HG03442 (cell line): ENCODE measurements at regions not wholly inside any gene's neighbourhood (a gene's known extent, or its start where the extent isn't known, plus 50 kb on each side); places are given as distances from the start of the nearest gene placed in this dataset.
"Not testable (repeated sequence)": the region's sequence is repeated elsewhere in the genome, so short reads cannot be mapped to it uniquely, and the experiment has no call there.

Experiments used
- ATAC-seq: cut with Tn5 transposase; IDR thresholded peaks from one replicate; pipeline ENCODE4 v1.9.1; 2021; ENCODE audit warnings: mild to moderate bottlenecking, moderate library complexity; ENCODE audit not compliant: unreplicated experiment

DNA sequence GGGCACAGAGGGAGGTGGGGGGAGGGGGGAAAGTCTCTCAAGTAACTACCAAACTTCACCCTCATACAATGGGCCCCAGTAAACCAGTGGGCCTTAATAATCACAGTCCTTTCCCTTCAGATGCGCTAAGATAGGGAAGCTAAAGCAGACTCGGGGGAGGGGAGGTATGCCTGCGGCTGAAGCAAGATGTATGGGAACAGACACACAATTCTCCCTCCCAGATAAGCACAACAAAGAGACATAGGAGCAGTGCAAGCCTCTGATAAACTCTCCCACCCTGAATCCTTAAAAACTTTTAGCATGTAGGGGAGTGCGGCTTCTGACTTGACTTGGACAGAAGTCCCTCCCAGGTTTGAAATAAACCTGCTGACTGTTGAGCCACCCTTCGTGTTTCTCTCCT lies 54.7 kb downstream of the PROP1 start:
- ATAC-seq = not testable (repeated sequence)

DNA sequence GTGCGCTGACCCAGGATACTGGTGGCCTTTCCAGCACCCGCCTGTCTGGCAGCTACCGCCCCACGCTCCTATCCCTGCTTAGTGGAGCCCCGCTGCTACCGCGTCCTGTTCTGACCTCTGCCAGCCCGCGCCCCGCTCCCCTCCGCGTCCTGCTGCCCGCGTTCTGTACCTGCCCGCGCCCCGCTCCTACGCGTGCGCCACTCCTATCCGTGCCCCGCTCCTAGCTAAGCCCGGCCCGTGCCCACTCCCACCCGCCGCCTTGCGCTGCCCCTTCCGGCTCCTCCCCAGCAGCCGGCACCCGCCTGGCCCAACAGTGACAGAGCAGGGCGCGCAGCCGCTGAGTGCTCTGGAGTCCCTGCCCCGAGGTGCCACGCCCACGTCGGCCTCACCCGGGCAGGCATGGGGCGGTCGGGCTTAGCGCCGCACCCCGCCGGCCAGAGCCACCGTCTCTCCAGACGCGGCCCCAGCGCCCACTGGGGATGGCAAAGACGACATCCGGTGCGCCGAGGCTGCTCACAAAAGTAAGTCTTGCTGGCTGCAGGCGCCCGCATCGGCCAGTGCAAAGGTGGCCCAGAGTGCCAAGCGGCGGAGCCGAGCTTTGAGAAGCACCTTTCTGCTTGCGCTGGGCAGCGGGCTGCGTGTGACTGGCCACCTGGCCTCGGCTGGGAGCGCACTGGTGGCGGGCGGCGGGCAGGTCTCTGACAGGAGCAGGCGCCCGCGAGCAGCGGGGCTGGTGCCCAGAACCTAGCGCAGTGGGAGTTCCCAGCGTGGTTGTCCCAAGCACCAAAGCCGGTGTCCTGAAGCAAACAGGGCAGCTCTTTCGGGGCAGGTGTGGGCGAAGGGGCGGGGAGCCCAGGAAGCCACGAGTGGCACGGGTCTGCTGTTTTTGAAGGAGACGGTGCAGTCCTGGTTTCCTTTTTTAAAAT lies 56.5 kb downstream of the PROP1 start:
- not testable (repeated sequence) for ATAC-seq

DNA sequence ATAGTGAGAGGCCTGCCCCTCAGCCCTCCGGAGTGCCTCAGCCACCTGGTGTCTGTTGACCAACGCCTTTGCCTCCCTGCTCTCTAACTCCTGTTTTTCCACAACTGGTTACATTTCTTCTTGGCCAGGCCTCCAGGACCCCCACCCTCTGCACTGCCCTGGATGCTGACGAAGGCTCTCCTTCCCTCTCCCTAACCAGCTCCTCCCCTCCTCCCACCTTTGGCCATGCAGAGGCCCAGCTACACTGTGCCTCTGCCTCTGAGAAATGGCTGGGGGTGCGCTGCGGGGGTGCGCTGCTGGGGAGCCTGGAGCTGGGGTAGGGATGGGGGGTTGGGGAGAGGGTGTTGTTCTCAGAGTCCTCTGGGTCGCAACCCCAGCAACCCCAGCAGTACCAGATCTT lies 57.3 kb downstream of the PROP1 start:
- ATAC-seq = not testable (repeated sequence)

DNA sequence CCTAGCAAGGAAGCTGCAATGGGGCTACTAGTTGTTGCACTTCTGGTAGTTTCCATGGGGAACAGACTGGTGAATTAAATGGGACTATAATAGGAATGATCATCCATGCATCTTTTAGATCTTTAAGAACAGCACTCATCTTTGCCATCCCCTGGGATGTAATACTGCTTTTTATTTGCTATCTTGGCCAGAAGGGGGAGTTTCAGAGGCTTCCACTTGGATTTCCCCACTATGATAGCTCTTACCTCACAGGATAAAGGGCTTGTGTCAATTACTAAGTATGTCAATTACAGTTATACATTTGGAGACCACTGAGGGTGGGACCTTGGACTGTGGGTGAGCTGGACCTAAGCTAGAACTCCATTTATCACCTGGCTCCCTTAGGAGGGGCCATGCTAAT lies 61.8 kb downstream of the PROP1 start:
- ATAC-seq = not testable (repeated sequence)

DNA sequence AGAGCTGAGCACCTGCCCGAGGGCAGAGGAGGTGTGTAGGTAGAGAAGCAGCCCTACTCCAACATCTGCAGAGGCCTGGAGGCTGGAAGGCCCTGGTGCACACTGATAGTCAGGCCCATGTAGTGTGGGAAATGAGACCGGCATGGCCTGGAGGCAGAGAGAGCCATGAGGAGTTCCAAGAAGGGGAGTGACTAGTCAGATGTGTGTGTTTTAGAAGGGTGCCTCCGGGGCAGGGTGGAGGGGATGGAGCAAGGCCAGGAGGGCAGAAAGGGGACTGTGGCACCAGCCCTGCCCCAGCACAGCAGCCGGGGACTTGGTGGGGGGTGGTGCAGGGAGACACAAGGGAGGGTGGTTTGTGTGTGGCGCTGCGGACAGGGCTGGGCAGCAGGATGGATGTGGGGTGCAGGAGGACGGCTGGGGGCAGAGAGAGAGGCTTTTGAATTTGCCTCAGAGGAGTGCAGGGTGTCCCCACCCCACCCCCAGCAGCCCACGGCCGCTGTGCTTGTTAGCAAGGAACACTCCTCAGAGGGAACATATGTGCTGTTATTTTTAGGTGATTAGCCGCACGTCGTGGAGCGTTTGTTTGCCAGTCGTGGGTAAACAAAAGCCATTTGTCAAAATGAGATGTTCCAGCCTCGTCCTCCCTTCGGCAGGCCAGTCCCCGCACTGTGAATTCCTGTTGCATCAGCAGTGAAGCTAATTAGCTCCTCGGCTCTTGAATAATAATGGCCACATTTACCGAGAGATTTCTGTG lies 65.6 kb downstream of the PROP1 start:
- ATAC-seq = not testable (repeated sequence)

DNA sequence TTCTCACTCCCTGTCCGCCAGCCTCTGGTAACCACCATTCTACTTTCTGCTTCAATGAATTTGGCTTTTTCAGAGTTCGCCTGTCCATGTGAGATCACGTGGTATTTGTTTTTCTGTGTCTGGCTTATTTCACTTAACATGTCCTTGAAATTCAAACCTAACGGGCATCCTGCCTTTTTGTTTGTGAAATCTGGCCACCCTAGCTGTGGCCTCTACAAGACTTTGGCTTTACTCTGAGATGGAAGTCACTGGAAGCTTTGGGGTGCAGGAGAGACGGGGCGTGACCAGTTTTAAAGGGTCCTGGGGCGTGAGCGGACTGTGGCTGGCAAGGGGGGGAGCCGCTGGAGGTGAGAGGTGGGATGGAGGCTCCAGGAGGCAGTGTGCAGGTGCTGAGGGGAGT lies 66.4 kb downstream of the PROP1 start:
- ATAC-seq = not testable (repeated sequence)

DNA sequence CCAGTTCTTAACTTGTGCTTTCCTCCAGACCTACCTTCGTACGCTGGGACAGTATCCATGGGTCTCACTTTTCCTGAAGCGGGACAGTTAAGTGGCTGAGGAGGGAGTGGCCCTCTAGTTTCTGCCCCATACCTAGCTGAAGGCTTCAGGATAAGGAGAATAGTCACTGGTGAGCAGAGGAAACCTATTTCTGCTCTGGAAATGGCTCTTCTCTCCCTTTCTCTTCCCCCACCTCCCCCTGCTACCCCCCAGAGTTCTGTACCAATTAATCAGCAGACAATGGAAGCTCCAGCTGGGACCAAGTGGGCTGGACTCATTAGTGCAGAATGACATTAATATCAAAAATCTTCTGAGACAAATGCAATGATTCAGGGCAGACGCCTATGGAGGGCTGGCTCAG lies 68.5 kb downstream of the PROP1 start:
- ATAC-seq = not testable (repeated sequence)

DNA sequence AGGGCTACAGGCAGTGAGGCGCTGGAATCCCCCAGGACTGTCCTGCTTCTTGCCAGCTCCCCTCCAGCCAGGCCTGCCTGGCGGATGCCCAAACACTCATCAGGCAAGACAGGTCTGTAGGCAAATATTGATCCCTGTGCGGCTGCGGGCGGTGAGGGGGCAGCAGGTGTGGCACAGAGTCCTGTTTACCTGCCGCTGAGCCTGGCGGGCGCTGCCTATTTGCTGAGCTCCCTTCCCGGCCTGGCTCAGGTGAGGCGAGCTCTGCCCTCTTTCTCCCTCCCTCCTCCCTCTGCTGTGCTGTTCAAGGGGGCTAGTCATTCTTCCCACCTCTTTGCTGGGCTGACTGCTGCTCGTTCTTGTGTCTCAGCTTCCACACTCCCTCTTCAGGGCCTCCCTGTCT lies 71.5 kb downstream of the PROP1 start:
- ATAC-seq = not testable (repeated sequence)

DNA sequence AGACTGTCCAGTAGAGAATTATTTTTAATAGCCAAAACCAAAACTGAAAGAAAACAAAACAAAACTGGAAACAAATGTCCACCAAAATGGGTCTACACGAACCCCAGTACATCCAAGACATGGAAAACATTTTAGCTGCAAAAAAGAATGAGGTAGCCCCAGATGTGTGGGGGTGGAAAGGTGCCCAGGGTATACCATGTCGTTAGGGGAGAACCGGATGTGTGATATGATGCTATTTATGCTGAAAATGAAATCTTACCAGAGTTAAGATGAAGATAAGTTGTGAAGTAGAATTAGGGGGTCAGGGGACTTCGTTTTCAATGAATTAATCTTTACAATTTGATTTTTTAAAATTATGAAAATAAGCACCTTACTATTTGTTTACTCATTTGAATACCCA lies 72.2 kb downstream of the PROP1 start:
- not testable (repeated sequence) for ATAC-seq

DNA sequence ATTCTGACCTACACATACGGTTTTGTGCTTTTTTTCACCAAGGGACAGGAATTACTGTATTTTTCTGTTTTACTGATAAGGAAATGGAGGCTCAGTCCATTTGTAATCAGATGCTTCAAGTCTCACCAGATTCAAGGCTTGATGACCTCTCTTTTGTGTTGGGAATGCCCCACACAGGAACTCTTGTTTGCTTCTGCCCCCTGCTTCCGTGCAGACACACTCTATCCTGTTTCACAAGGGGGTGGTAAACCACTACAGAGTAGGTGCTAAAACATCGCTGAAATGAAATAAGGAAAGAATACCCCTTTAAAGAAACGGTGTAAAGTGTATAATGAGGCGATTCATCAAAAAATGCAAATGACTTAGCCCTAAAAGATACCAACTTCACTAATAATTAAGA lies 72.9 kb downstream of the PROP1 start:
- ATAC-seq = not testable (repeated sequence)

DNA sequence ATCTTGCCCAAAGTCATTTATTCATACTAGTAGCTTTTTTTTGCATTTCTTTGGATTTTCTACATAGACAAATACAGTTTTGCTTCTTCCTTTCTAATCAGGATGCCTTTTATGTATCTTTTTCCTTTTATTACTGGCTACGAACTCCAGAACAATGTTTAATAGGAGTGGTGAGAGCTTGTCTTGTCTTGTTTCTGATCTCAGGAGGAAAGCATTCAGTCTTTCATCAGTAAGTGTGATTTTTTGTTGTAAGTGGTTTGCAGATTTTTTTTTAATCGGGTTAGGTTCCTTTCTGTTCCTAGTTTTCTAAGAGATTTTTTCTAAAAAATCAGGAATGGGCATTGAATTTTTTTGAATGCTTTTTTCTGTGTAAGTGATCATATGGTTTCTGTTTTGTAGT lies 86.8 kb downstream of the PROP1 start:
- not testable (repeated sequence) for ATAC-seq

DNA sequence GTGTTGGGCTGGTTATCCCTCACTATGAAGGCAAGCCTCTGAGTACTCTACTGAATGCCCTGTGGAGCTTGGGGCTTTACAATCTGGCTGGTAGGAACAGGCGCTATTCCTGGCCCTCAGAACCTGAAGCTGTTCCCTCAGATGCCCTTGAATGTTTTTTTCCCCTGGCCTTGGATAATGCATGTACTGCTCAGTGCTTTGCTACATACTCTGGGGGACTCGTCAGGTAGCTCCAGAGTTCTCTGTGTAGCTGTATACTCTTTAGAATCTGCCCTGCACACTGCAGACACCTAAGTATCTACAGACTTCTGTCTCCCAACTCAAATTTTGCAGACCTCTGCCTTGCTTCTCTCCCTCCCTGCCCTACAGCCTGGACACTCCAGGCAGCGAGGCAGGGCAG lies 93.2 kb downstream of the PROP1 start:
- ATAC-seq = not testable (repeated sequence)

DNA sequence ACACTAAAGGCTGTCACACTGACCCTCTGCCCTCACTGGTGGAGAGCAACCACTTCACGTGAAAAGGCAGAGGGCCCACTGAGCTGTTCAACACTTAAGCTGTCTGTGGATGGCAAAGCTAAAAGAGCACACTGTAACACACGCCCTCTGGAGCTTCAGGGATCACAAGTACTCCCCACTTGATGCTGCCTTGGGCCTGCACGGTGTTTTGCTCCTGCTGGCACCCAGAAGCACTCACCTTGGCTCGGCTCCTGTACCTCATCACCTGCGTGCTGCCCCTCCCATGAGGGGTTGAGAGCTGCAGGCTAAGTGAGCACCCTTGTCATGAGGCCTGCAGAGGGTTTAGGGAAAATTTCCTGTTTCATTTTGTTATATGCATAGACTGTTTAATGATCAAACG lies 96.0 kb downstream of the PROP1 start:
- not testable (repeated sequence) for ATAC-seq

DNA sequence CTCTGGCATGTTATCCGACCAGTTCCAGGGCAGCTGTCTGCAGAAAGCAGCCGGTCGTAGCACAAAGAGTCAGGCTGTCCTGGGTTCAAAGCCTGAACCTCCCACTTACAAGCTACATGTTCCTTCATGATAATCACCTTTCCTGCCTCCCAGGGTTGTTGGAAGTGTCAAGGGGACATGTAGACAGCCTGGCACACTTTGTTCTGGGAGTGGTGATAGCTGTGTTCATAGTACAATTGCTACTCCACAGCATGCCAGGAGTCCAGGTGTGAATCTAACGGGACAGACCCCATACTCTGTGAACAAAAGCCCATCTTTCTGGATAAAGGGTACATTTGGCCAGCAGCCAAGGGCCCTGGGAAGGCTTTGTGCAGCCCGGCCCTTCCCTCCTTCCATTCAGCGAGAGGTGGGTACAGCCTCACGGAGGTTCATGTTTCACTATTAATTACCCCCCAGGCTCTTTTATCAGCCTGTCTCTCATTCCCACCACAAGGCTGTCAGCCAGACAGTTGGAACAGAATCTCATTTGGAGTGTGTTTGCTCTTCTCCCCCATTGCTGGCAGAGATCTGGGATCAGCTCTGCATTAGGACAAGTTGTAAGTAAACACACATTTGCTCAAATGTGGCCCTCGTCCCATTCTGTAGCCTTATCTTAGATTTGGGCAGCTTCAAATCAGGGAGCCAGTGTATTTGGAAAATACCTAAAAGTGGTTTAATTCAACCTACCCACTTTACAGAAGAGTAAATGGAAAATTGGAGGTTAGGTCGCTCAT lies 101.2 kb downstream of the PROP1 start:
- ATAC-seq = not testable (repeated sequence)

DNA sequence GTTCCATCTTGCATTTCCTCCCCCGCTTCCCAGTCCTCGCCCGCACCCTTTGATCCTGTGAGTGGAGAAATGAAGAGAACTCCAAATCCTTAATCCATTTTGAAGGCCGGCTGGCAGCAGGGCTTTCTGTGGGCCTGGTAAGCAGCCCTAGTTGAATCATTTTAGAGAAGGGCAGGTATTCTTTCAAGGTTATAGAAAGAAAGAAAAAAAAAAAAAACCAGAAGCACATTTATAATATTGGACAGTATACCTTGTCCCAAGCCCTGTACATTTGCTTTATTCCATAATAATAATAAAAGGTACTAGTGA lies 103.7 kb downstream of the PROP1 start:
- not testable (repeated sequence) for ATAC-seq

DNA sequence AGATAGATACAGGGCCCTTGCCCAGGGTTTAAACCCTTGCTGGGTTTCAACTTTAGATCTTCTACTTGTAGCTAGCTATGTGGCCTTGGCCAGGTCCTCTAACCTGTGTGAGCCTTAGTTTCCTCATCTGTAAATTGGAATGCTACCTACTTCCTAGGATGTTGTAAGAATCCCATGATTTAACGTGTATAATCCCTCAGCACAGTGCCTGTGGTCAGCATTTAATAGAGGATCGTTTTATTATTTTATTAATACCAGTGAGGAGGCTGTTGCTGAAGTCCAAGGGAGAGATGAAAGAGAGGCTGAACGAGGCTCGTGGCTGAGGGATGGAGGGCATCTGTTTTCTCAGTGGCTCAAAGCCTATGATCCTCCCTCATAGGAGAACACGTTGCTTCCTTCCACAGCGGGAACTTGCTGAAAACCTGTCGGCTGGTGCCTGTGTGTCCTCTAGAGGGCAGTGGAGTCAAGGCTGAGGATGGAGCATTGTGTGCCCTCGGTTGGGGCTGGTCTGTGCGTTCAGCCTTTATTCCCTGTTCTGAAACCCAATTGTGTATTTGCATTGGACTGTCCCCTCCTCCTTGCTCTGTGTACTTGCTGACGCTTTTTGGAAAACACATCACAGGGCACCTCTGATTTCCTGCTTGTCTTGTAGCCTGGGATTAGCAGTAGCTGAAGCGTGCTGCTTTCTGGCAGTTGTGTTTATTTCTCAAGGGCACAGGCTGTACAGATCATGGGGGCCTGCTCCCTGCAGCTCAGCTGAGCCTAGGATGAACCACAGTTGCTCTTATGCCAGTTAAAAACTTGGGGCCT lies 104.3 kb downstream of the PROP1 start:
- peak; percentile 80 for ATAC-seq

DNA sequence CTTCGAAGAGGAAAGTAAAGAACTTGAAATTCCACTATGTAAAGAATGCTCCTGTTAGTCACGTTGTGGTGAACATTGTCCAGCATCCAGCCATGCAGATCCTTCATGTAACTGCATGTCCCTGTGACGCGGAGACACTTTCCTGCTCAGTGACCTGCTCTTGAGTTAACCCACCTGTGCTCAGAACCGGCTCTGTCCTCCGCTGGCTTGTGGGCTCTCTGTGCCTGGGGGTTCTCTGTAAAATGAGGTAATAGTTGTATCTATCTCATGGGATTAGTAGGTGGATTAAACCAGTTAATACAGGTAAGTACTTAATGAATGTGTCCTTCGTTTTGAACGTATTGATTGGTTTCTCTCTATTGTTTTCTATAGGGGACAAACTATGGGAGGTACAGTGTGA lies 100.6 kb upstream of the FAM153A start:
- not testable (repeated sequence) for ATAC-seq

DNA sequence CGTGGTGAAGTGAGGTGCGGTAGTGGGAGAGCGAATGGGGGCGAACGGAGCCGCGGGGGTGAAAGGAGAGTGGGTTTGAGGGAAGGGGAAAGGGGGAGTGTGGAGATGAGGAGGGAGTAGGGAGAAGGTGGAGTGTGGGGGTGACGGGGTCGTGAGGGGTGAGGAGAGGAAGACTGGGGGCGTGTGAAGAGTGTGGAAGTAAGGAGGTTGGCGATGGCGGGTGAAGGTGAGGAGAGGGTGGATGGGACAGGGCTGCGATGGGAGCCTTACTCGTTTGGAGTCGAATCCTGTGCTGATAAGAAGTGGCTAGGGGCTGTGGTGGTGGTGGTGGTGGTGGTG lies 93.2 kb upstream of the FAM153A start:
- ATAC-seq = not testable (repeated sequence)

DNA sequence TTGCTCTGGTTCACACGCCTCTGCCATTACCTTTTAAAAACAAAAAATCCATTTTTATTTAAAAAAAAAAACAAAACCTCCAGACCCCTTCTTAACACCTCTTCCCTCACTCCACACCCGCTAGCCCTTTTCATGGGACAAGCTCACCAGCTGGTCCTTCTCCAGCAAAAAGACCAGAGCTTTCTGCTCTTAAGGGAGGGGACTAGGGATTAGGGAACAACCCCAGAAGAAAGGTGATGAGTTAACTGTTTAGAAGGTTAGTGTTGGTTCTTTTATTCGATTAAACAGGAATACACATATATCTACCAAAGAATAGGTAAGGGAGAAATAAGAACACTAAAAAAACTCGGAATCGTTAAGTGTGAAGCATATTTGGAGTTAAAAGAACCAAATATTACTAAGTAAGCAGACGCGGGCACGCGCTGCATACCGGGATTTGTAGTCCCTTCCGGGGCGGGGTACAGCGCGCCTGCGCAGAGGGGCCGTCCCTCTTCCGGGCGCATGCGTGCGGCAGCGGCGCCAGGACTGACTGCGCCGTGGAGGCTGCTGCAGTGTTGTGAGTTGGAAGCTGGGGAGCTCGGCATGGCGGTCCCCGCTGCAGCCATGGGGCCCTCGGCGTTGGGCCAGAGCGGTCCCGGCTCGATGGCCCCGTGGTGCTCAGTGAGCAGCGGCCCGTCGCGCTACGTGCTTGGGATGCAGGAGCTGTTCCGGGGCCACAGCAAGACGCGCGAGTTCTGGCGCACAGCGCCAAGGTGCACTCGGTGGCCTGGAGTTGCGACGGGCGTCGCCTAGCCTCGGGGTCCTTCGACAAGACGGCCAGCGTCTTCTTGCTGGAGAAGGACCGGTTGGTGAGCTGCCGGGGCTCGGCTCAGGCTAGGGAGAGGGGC lies 92.6 kb upstream of the FAM153A start:
- peak; percentile 85 for ATAC-seq
